A673 (cell line): ENCODE measurements at regions not wholly inside any gene's neighbourhood (a gene's known extent, or its start where the extent isn't known, plus 50 kb on each side); places are given as distances from the start of the nearest gene placed in this dataset.

Source experiments
- EZH2 ChIP-seq: fragments of 200-600 bp; sonication (generic); IDR thresholded peaks from 2 replicates; pipeline ENCODE4 v1.6.1; 2017; ENCODE audit warnings: borderline replicate concordance, low read depth, mild to moderate bottlenecking, mixed read lengths, antibody characterized with exemption, low read length; ENCODE audit not compliant: poor library complexity, severe bottlenecking
- TF ChIP-seq, protein P1 (sequence below): fragments of 300-800, 200-600 bp; sonication (generic); conservative IDR thresholded peaks from 2 replicates; pipeline ENCODE4 v1.5.1; 2017; ENCODE audit warnings: low read depth, mild to moderate bottlenecking, antibody characterized with exemption, low read length, moderate library complexity, mixed read lengths

DNA sequence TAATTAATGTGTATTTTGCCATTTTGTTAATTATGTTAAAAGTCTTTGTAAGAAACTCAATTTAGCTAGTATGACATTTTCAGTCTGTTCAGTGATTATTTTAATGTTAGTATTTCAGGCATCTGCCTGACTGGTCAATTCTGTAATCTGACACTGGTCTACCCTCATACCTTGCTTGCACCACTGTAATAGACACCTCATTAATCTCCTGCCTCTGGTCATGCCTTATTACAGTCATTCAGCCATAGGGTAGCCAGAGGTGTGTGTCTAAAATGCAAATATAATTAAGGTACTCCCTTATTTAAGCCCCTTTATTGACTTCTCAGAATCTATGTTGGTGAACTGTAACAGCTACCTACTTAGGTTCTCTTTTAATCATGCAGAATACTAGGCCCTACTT is 861.1 kb upstream of the IGFBP7 start:
- TF ChIP-seq, protein P1, sequence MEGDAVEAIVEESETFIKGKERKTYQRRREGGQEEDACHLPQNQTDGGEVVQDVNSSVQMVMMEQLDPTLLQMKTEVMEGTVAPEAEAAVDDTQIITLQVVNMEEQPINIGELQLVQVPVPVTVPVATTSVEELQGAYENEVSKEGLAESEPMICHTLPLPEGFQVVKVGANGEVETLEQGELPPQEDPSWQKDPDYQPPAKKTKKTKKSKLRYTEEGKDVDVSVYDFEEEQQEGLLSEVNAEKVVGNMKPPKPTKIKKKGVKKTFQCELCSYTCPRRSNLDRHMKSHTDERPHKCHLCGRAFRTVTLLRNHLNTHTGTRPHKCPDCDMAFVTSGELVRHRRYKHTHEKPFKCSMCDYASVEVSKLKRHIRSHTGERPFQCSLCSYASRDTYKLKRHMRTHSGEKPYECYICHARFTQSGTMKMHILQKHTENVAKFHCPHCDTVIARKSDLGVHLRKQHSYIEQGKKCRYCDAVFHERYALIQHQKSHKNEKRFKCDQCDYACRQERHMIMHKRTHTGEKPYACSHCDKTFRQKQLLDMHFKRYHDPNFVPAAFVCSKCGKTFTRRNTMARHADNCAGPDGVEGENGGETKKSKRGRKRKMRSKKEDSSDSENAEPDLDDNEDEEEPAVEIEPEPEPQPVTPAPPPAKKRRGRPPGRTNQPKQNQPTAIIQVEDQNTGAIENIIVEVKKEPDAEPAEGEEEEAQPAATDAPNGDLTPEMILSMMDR = no peak
- TF ChIP-seq EZH2 = no peak
